OCI-LY3 (cell line): ENCODE measurements at regions not wholly inside any gene's neighbourhood (a gene's known extent, or its start where the extent isn't known, plus 50 kb on each side); places are given as distances from the start of the nearest gene placed in this dataset.

Experiments used
- H2AFZ ChIP-seq: fragments of 200-600, 300-600 bp; shearing (Covaris generic); 2 replicates; pipeline ENCODE4 v1.6.0; 2014; ENCODE audit warnings: antibody characterized with exemption, low read depth, low read length
- H3K27ac ChIP-seq: fragments of 200-600, 300-600 bp; sonication (generic); 2 replicates; pipeline ENCODE4 v1.5.1; 2014; ENCODE audit warnings: mild to moderate bottlenecking, low read length, moderate library complexity, mixed read lengths
- H3K27me3 ChIP-seq: fragments of 200-600, 300-600 bp; sonication (generic); 2 replicates; pipeline ENCODE4 v1.6.1; 2014; ENCODE audit warnings: low read depth, low read length, mixed read lengths
- H3K36me3 ChIP-seq: fragments of 200-600, 300-600 bp; sonication (generic); replicated peaks from 2 replicates; pipeline ENCODE3; 2014; ENCODE audit warnings: low read depth, low read length, mixed read lengths
- H3K4me1 ChIP-seq: fragments of 300-600, 200-600 bp; sonication (generic); 2 replicates; pipeline ENCODE4 v1.6.1; 2014; ENCODE audit warnings: low read length, mixed read lengths
- H3K4me2 ChIP-seq: fragments of 200-600, 300-600 bp; sonication (generic); 2 replicates; pipeline ENCODE4 v1.6.1; 2014; ENCODE audit warnings: low read length, mixed read lengths
- H3K4me3 ChIP-seq: fragments of 300-600, 200-600 bp; sonication (generic); 2 replicates; pipeline ENCODE4 v1.5.1; 2014; ENCODE audit warnings: antibody characterized with exemption, mild to moderate bottlenecking, low read length, moderate library complexity
- H3K79me2 ChIP-seq: fragments of 300-600, 200-600 bp; shearing (Covaris generic); 2 replicates; pipeline ENCODE4 v1.6.1; 2014; ENCODE audit warnings: mild to moderate bottlenecking, low read length, mixed read lengths
- H3K9ac ChIP-seq: fragments of 300-600, 200-600 bp; shearing (Covaris generic); 2 replicates; pipeline ENCODE4 v1.6.0; 2014; ENCODE audit warnings: mild to moderate bottlenecking, low read length, moderate library complexity
- H3K9me3 ChIP-seq: fragments of 200-600, 300-600 bp; shearing (Covaris generic); 2 replicates; pipeline ENCODE4 v1.6.1; 2014; ENCODE audit warnings: low read length, mixed read lengths; ENCODE audit not compliant: insufficient read depth
- H4K20me1 ChIP-seq: fragments of 200-600, 300-600 bp; sonication (generic); 2 replicates; pipeline ENCODE4 v1.6.1; 2016; ENCODE audit warnings: low read length, mixed read lengths; ENCODE audit not compliant: insufficient read depth
- CTCF ChIP-seq: fragments of 200-600, 300-600 bp; sonication (generic); IDR thresholded peaks from 2 replicates; pipeline ENCODE4 v1.5.1; 2014; ENCODE audit warnings: antibody characterized with exemption, low read length, low read depth
- EZH2phosphoT487 ChIP-seq: fragments of 200-600 bp; shearing (Covaris generic); IDR thresholded peaks from 2 replicates; pipeline ENCODE4 v1.6.1; 2018; ENCODE audit warnings: antibody characterized with exemption, mixed run types, low read depth

- no peaks in the 10 kb centered on the region for H3K36me3 ChIP-seq
- H3K27ac ChIP-seq = no peak overlapping the region
- TF ChIP-seq EZH2phosphoT487 (no peak), CTCF (no peak)
- no peak overlapping the region for H2AFZ ChIP-seq
- H3K4me2 ChIP-seq = no peak overlapping the region
- H4K20me1 ChIP-seq = no peaks in the 10 kb centered on the region
- H3K4me3 ChIP-seq = no peak overlapping the region
- no peaks in the 10 kb centered on the region for H3K79me2 ChIP-seq
- no peaks in the 10 kb centered on the region for H3K27me3 ChIP-seq
- no peak overlapping the region for H3K9ac ChIP-seq
- no peaks in the 10 kb centered on the region for H3K4me1 ChIP-seq
- no peaks in the 10 kb centered on the region for H3K9me3 ChIP-seq
Measured at GRCh38 chr4:20378181-20378580, 126.5 kb downstream of the SLIT2 start.

GRCh38 chr4:20381005-20381404, 129.3 kb downstream of the SLIT2 start:
- Histone ChIP-seq H3K27ac (no peak overlapping the region), H3K9ac (no peak overlapping the region), H3K36me3 (no peaks in the 10 kb centered on the region), H3K4me3 (no peak overlapping the region), H3K9me3 (no peaks in the 10 kb centered on the region), H4K20me1 (no peaks in the 10 kb centered on the region), H3K27me3 (no peaks in the 10 kb centered on the region), H3K4me2 (no peak overlapping the region), H3K79me2 (no peaks in the 10 kb centered on the region), H2AFZ (no peak overlapping the region), H3K4me1 (no peaks in the 10 kb centered on the region)
- TF ChIP-seq EZH2phosphoT487 (no peak), CTCF (no peak)

GRCh38 chr4:20383283-20383682, 131.6 kb downstream of the SLIT2 start:
- Histone ChIP-seq H3K27me3 (no peaks in the 10 kb centered on the region), H3K27ac (no peak overlapping the region), H2AFZ (no peak overlapping the region), H3K9me3 (no peaks in the 10 kb centered on the region), H3K9ac (no peak overlapping the region), H3K79me2 (no peaks in the 10 kb centered on the region), H3K4me2 (no peak overlapping the region), H3K36me3 (no peaks in the 10 kb centered on the region), H3K4me1 (no peaks in the 10 kb centered on the region), H3K4me3 (no peak overlapping the region), H4K20me1 (no peaks in the 10 kb centered on the region)
- TF ChIP-seq EZH2phosphoT487 (no peak), CTCF (no peak)

GRCh38 chr4:20383969-20384368, 132.3 kb downstream of the SLIT2 start:
- H3K27ac ChIP-seq = no peak overlapping the region
- H3K9me3 ChIP-seq = no peaks in the 10 kb centered on the region
- no peak overlapping the region for H3K4me2 ChIP-seq
- no peaks in the 10 kb centered on the region for H3K27me3 ChIP-seq
- no peaks in the 10 kb centered on the region for H4K20me1 ChIP-seq
- H3K4me3 ChIP-seq = no peak overlapping the region
- no peaks in the 10 kb centered on the region for H3K4me1 ChIP-seq
- H3K79me2 ChIP-seq = no peaks in the 10 kb centered on the region
- TF ChIP-seq EZH2phosphoT487 = no peak
- TF ChIP-seq CTCF = no peak
- H3K36me3 ChIP-seq = no peaks in the 10 kb centered on the region
- H3K9ac ChIP-seq = no peak overlapping the region
- H2AFZ ChIP-seq = no peak overlapping the region
